Naive thymus-derived CD4-positive, alpha-beta T cell (primary cell): ENCODE measurements at regions not wholly inside any gene's neighbourhood (a gene's known extent, or its start where the extent isn't known, plus 50 kb on each side); places are given as distances from the start of the nearest gene placed in this dataset.
"Not testable (repeated sequence)": the region's sequence is repeated elsewhere in the genome, so short reads cannot be mapped to it uniquely, and the experiment has no call there.

Experiments used
- ATAC-seq: fragments of 150-1000 bp; cut with Tn5 transposase; 2 replicates; pipeline ENCODE4 v1.10.0; 2021; ENCODE audit warnings: mild to moderate bottlenecking, moderate library complexity
- CTCF ChIA-PET: fragments of 350-600 bp; sonication (Branson Sonifier 250); formaldehyde crosslinking; loops from one replicate; lab custom pipeline; 2021; ENCODE audit warnings: antibody characterized with exemption; lab: Charles Lee
- POLR2A ChIA-PET: fragments of 350-600 bp; sonication (Branson Sonifier 250); formaldehyde crosslinking; loops from one replicate; lab custom pipeline; 2021; ENCODE audit warnings: antibody characterized with exemption, inconsistent platforms; lab: Charles Lee
- DNase-seq, 9 donors: peaks; one replicate each; pipeline versions ENCODE4 v3.0.0 to v3.0.0-alpha.2; 2020 to 2022; ENCODE audit warnings: mixed read lengths in 1 of 9
- H3K27ac ChIP-seq: one replicate; pipeline ENCODE4 v1.7.0; 2013; ENCODE audit warnings: mild to moderate bottlenecking, low read depth, low read length, moderate library complexity
- H3K27me3 ChIP-seq, 2 donors: one replicate each; pipeline ENCODE4 v1.7.0; 2013; ENCODE audit warnings: low read length in 2 of 2, mild to moderate bottlenecking in 2 of 2, moderate library complexity in 2 of 2; ENCODE audit not compliant: control insufficient read depth in 2 of 2, insufficient read depth in 2 of 2
- H3K36me3 ChIP-seq, 3 experiments: 1 replicate in 2 of 3; 2 replicates in 1 of 3; pipeline ENCODE4 v1.7.0; 2013; ENCODE audit warnings: low read length in 3 of 3, mild to moderate bottlenecking in 3 of 3, moderate library complexity in 1 of 3; ENCODE audit not compliant: insufficient read depth in 3 of 3, control insufficient read depth in 2 of 3
- H3K4me1 ChIP-seq, 2 donors: one replicate each; pipeline ENCODE4 v1.7.0; 2013; ENCODE audit warnings: low read length in 2 of 2, mild to moderate bottlenecking in 2 of 2, moderate library complexity in 1 of 2; ENCODE audit not compliant: control insufficient read depth in 2 of 2, insufficient read depth in 2 of 2
- H3K4me3 ChIP-seq: 2 replicates; pipeline ENCODE4 v1.7.0; 2013; ENCODE audit warnings: mild to moderate bottlenecking, low read length
- H3K9me3 ChIP-seq, 3 experiments: 1 replicate in 2 of 3; 2 replicates in 1 of 3; pipeline ENCODE4 v1.7.0; 2013; ENCODE audit warnings: low read length in 3 of 3; ENCODE audit not compliant: control insufficient read depth in 2 of 3
- H3K27ac Mint-ChIP-seq, 9 donors: one replicate each; pipeline ENCODE4 v1.8.0; 2020 to 2022; ENCODE audit warnings: mixed read lengths in 9 of 9, mild to moderate bottlenecking in 8 of 9, moderate library complexity in 5 of 9, inconsistent platforms in 2 of 9
- H3K27me3 Mint-ChIP-seq, 5 donors: one replicate each; pipeline ENCODE4 v1.8.0; 2021 to 2022; ENCODE audit warnings: mixed read lengths in 5 of 5, mild to moderate bottlenecking in 1 of 5
- H3K36me3 Mint-ChIP-seq, 5 donors: one replicate each; pipeline ENCODE4 v1.8.0; 2020 to 2022; ENCODE audit warnings: mixed read lengths in 5 of 5, mild to moderate bottlenecking in 3 of 5, inconsistent platforms in 1 of 5
- H3K4me1 Mint-ChIP-seq, 7 donors: one replicate each; pipeline ENCODE4 v1.8.0; 2020 to 2022; ENCODE audit warnings: mixed read lengths in 7 of 7, mild to moderate bottlenecking in 3 of 7, inconsistent platforms in 1 of 7
- H3K4me3 Mint-ChIP-seq, 10 donors: one replicate each; pipeline ENCODE4 v1.8.0; 2020 to 2022; ENCODE audit warnings: mild to moderate bottlenecking in 10 of 10, mixed read lengths in 10 of 10, moderate library complexity in 6 of 10, inconsistent platforms in 2 of 10
- H3K9me3 Mint-ChIP-seq, 11 donors: one replicate each; pipeline ENCODE4 v1.8.0; 2020 to 2022; ENCODE audit warnings: mixed read lengths in 11 of 11, mild to moderate bottlenecking in 4 of 11, inconsistent platforms in 1 of 11, moderate library complexity in 1 of 11
- intact Hi-C, 2 donors: fragments of 100-400 bp; cut with micrococcal nuclease; formaldehyde crosslinking; loops; one replicate each; pipeline ENCODE4 v1.15.1; 2023

GRCh38 chr6:167707686-167708500, 118.8 kb upstream of the AFDN start:
- peaks cover 25 to 45% (median 40%) of the 10 kb centered on the region in 7 donors for H3K4me1 Mint-ChIP-seq
- Histone ChIP-seq H3K9me3 (no peaks in the 10 kb centered on the region), H3K4me1 (peaks cover 8 to 27% of the 10 kb centered on the region in 2 donors), H3K36me3 (no peaks in the 10 kb centered on the region), H3K4me3 (no peak overlapping the region), H3K27me3 (peaks cover 0 to 11% of the 10 kb centered on the region in 2 donors), H3K27ac (no peak overlapping the region)
- peak overlapping the region in 1 of 9 donors; percentile 43 for H3K27ac Mint-ChIP-seq
- H3K4me3 Mint-ChIP-seq: peak overlapping the region in 1 of 10 donors; percentile 81
- DNase-seq (no peak), ATAC-seq (no peak)
- POLR2A ChIA-PET: no interaction called here
- H3K9me3 Mint-ChIP-seq: peaks cover 0 to 2% (median 0%) of the 10 kb centered on the region in 11 donors
- intact Hi-C loops: loop anchor here (1.0 to 5.0 kb wide), 2 partner anchors 9 to 119 kb away; partner anchors contain the start of gene AFDN (in 1 of the 2)
- peaks cover 57 to 85% (median 72%) of the 10 kb centered on the region in 5 donors for H3K27me3 Mint-ChIP-seq
- no peaks in the 10 kb centered on the region for H3K36me3 Mint-ChIP-seq
- CTCF ChIA-PET: no interaction called here

GRCh38 chr6:167708501-167709094, 118.1 kb upstream of the AFDN start:
- no peaks in the 10 kb centered on the region for H3K36me3 Mint-ChIP-seq
- no peak for DNase-seq
- Histone ChIP-seq H3K4me1 (peaks cover 8 to 27% of the 10 kb centered on the region in 2 donors), H3K4me3 (no peak overlapping the region), H3K27me3 (peaks cover 0 to 11% of the 10 kb centered on the region in 2 donors), H3K36me3 (no peaks in the 10 kb centered on the region), H3K27ac (no peak overlapping the region), H3K9me3 (no peaks in the 10 kb centered on the region)
- intact Hi-C loops: loop anchor here in 1 of 2 donors (5.0 kb wide), 1 partner anchor 119 kb away; the partner anchor contains the start of gene AFDN
- H3K27ac Mint-ChIP-seq: peak overlapping the region in 2 of 9 donors; percentile 21 to 58
- H3K4me3 Mint-ChIP-seq: no peak overlapping the region
- ChIA-PET CTCF (no interaction called here), POLR2A (no interaction called here)
- peaks cover 62 to 85% (median 79%) of the 10 kb centered on the region in 5 donors for H3K27me3 Mint-ChIP-seq
- peaks cover 0 to 2% (median 0%) of the 10 kb centered on the region in 11 donors for H3K9me3 Mint-ChIP-seq
- ATAC-seq: no peak
- peaks cover 25 to 45% (median 40%) of the 10 kb centered on the region in 7 donors for H3K4me1 Mint-ChIP-seq

- H3K4me1 Mint-ChIP-seq: peaks cover 25 to 45% (median 40%) of the 10 kb centered on the region in 7 donors
- no peak overlapping the region for H3K4me3 Mint-ChIP-seq
- DNase-seq (no peak), ATAC-seq (no peak)
- Histone ChIP-seq H3K4me3 (no peak overlapping the region), H3K27ac (no peak overlapping the region), H3K27me3 (peaks cover 0 to 9% of the 10 kb centered on the region in 2 donors), H3K9me3 (no peaks in the 10 kb centered on the region), H3K4me1 (peaks cover 8 to 27% of the 10 kb centered on the region in 2 donors), H3K36me3 (no peaks in the 10 kb centered on the region)
- H3K9me3 Mint-ChIP-seq: peaks cover 0 to 2% (median 0%) of the 10 kb centered on the region in 11 donors
- CTCF ChIA-PET: no interaction called here
- POLR2A ChIA-PET: no interaction called here
- intact Hi-C loops: loop anchor here in 1 of 2 donors (5.0 kb wide), 1 partner anchor 118 kb away; the partner anchor contains the start of gene AFDN
- peak overlapping the region in 1 of 9 donors; percentile 21 for H3K27ac Mint-ChIP-seq
- H3K27me3 Mint-ChIP-seq: peaks cover 68 to 89% (median 85%) of the 10 kb centered on the region in 5 donors
- no peaks in the 10 kb centered on the region for H3K36me3 Mint-ChIP-seq
Observed at GRCh38 chr6:167709196-167709595, 117.5 kb upstream of the AFDN start.

GRCh38 chr6:167709776-167710336, 116.9 kb upstream of the AFDN start:
- H3K36me3 ChIP-seq, H3K27ac ChIP-seq, DNase-seq, H3K4me3 Mint-ChIP-seq, ATAC-seq, H3K4me3 ChIP-seq, H3K9me3 ChIP-seq, H3K27ac Mint-ChIP-seq, H3K36me3 Mint-ChIP-seq, H3K27me3 ChIP-seq, POLR2A ChIA-PET, CTCF ChIA-PET, H3K9me3 Mint-ChIP-seq: not testable (repeated sequence)
- H3K4me1 ChIP-seq: peaks cover 8 to 23% of the 10 kb centered on the region in 2 donors
- peaks cover 23 to 42% (median 37%) of the 10 kb centered on the region in 7 donors for H3K4me1 Mint-ChIP-seq
- peaks cover 70 to 92% (median 87%) of the 10 kb centered on the region in 5 donors for H3K27me3 Mint-ChIP-seq
- intact Hi-C loops: loop anchor here in 1 of 2 donors (5.0 kb wide), 1 partner anchor 117 kb away; the partner anchor contains the start of gene AFDN

GRCh38 chr6:167710363-167710920, 116.3 kb upstream of the AFDN start:
- Histone ChIP-seq H3K4me1 (peaks cover 7 to 19% of the 10 kb centered on the region in 2 donors), H3K36me3 (no peaks in the 10 kb centered on the region), H3K9me3 (no peaks in the 10 kb centered on the region), H3K27ac (no peak overlapping the region), H3K27me3 (peaks cover 0 to 6% of the 10 kb centered on the region in 2 donors), H3K4me3 (no peak overlapping the region)
- H3K4me3 Mint-ChIP-seq: no peak overlapping the region
- ATAC-seq (no peak), DNase-seq (no peak)
- H3K27ac Mint-ChIP-seq: peak overlapping the region in 1 of 9 donors; percentile 22
- H3K36me3 Mint-ChIP-seq: no peaks in the 10 kb centered on the region
- ChIA-PET POLR2A (no interaction called here), CTCF (no interaction called here)
- intact Hi-C loops: no loop called here
- H3K27me3 Mint-ChIP-seq: peaks cover 71 to 91% (median 84%) of the 10 kb centered on the region in 5 donors
- H3K9me3 Mint-ChIP-seq: peaks cover 0 to 2% (median 0%) of the 10 kb centered on the region in 11 donors
- peaks cover 21 to 36% (median 32%) of the 10 kb centered on the region in 7 donors for H3K4me1 Mint-ChIP-seq

- Histone ChIP-seq H3K36me3 (no peaks in the 10 kb centered on the region), H3K4me1 (peaks cover 0 to 11% of the 10 kb centered on the region in 2 donors), H3K4me3 (no peak overlapping the region), H3K27me3 (peaks cover 0 to 6% of the 10 kb centered on the region in 2 donors), H3K27ac (no peak overlapping the region), H3K9me3 (no peaks in the 10 kb centered on the region)
- Mint-ChIP-seq H3K4me3 (no peak overlapping the region), H3K9me3 (peaks cover 0 to 2% (median 0%) of the 10 kb centered on the region in 11 donors), H3K27me3 (peaks cover 76 to 94% (median 87%) of the 10 kb centered on the region in 5 donors), H3K4me1 (peaks cover 16 to 29% (median 25%) of the 10 kb centered on the region in 7 donors), H3K36me3 (no peaks in the 10 kb centered on the region), H3K27ac (no peak overlapping the region)
- CTCF ChIA-PET: no interaction called here
- DNase-seq (no peak), ATAC-seq (no peak)
- intact Hi-C loops: no loop called here
- POLR2A ChIA-PET: no interaction called here
Observed at GRCh38 chr6:167711211-167711610, 115.5 kb upstream of the AFDN start.
